ENCODE measurements at regions not wholly inside any gene's neighbourhood (a gene's known extent, or its start where the extent isn't known, plus 50 kb on each side); places are given as distances from the start of the nearest gene placed in this dataset.

DNA sequence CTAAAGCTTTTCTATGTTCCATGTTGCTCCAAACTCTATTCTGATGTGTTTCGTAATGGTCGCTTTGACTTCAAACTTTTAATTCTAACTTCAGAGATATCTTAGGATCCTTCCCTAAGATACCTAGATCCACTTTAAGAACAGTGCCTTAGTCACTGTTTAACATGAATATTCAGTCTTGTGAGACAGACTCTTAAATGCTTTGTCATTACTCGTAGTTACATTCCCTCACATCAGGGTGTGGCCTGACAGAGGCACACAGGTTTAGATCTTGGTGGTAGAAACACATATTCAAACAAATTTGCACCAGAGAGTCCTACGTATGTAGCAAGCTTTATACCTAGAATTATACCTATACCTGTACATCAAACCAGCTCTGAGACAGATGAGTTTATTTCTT is 687.0 kb upstream of the C9orf72 start:
- TF ChIP-seq, protein P1, sequence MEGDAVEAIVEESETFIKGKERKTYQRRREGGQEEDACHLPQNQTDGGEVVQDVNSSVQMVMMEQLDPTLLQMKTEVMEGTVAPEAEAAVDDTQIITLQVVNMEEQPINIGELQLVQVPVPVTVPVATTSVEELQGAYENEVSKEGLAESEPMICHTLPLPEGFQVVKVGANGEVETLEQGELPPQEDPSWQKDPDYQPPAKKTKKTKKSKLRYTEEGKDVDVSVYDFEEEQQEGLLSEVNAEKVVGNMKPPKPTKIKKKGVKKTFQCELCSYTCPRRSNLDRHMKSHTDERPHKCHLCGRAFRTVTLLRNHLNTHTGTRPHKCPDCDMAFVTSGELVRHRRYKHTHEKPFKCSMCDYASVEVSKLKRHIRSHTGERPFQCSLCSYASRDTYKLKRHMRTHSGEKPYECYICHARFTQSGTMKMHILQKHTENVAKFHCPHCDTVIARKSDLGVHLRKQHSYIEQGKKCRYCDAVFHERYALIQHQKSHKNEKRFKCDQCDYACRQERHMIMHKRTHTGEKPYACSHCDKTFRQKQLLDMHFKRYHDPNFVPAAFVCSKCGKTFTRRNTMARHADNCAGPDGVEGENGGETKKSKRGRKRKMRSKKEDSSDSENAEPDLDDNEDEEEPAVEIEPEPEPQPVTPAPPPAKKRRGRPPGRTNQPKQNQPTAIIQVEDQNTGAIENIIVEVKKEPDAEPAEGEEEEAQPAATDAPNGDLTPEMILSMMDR (IDR thresholded peaks at IDR 0.05; ENCODE audit: low read depth, low read length) = no peak
- TF ChIP-seq EZH2phosphoT487 (IDR thresholded peaks at IDR 0.05; ENCODE audit: low read depth) = no peak
